A673 (cell line): ENCODE measurements at regions not wholly inside any gene's neighbourhood (a gene's known extent, or its start where the extent isn't known, plus 50 kb on each side); places are given as distances from the start of the nearest gene placed in this dataset.

Experiments
- BruUV-seq: library from RNA; stranded (reverse); fragments of 400-500 nt; replicated peaks from 2 replicates; lab custom pipeline; 2021; lab: Mats Ljungman, UMichigan
- CTCF ChIA-PET: fragments of 300-600 bp; sonication (Branson Sonifier 250); formaldehyde crosslinking; loops from one replicate; lab custom pipeline; 2022; ENCODE audit warnings: antibody characterized with exemption; lab: Charles Lee
- POLR2A ChIA-PET: fragments of 300-600 bp; sonication (Branson Sonifier 250); formaldehyde crosslinking; loops from one replicate; lab custom pipeline; 2022; ENCODE audit warnings: antibody characterized with exemption; ENCODE audit not compliant: low non-redundant PET; lab: Charles Lee
- DNase-seq: peaks from one replicate; pipeline ENCODE4 v3.0.0-alpha.2; 2015; ENCODE audit warnings: low spot score
- H3K27ac ChIP-seq: fragments of 200-600 bp; sonication (generic); 2 replicates; pipeline ENCODE4 v1.5.1; 2016; ENCODE audit warnings: mixed run types, low read depth, mild to moderate bottlenecking, mixed read lengths, antibody characterized with exemption, low read length; ENCODE audit not compliant: poor library complexity, severe bottlenecking
- H3K27me3 ChIP-seq: fragments of 200-600 bp; sonication (generic); replicated peaks from 2 replicates; pipeline ENCODE4 v1.6.1; 2017; ENCODE audit warnings: mixed run types, low read depth, mild to moderate bottlenecking, mixed read lengths, antibody characterized with exemption, low read length; ENCODE audit not compliant: insufficient read depth, poor library complexity
- H3K36me3 ChIP-seq: fragments of 200-600 bp; sonication (generic); 2 replicates; pipeline ENCODE4 v1.6.1; 2016; ENCODE audit warnings: mixed run types, mild to moderate bottlenecking, mixed read lengths, antibody characterized with exemption, low read length; ENCODE audit not compliant: insufficient read depth, poor library complexity, severe bottlenecking
- H3K4me1 ChIP-seq: fragments of 200-600 bp; sonication (generic); 2 replicates; pipeline ENCODE4 v1.6.1; 2017; ENCODE audit warnings: mixed run types, mild to moderate bottlenecking, mixed read lengths, antibody characterized with exemption, low read length; ENCODE audit not compliant: insufficient read depth, poor library complexity, severe bottlenecking
- H3K4me3 ChIP-seq: fragments of 200-600 bp; sonication (generic); 2 replicates; pipeline ENCODE4 v1.5.1; 2016; ENCODE audit warnings: low read depth, mixed run types, mild to moderate bottlenecking, mixed read lengths, low read length; ENCODE audit not compliant: poor library complexity, severe bottlenecking
- H3K9me3 ChIP-seq: fragments of 200-600 bp; sonication (generic); 2 replicates; pipeline ENCODE4 v1.6.1; 2016; ENCODE audit warnings: mixed run types, low read depth, mild to moderate bottlenecking, mixed read lengths, antibody characterized with exemption, low read length; ENCODE audit not compliant: poor library complexity, severe bottlenecking
- EZH2 ChIP-seq: fragments of 200-600 bp; sonication (generic); IDR thresholded peaks from 2 replicates; pipeline ENCODE4 v1.6.1; 2017; ENCODE audit warnings: borderline replicate concordance, low read depth, mild to moderate bottlenecking, mixed read lengths, antibody characterized with exemption, low read length; ENCODE audit not compliant: poor library complexity, severe bottlenecking
- intact Hi-C: fragments of 100-400 bp; cut with micrococcal nuclease; formaldehyde crosslinking; loops from one replicate; pipeline ENCODE4 v1.10.0; 2022; ENCODE audit not compliant: unreplicated experiment
- TF ChIP-seq, protein P1 (sequence below): fragments of 300-800, 200-600 bp; sonication (generic); conservative IDR thresholded peaks from 2 replicates; pipeline ENCODE4 v1.5.1; 2017; ENCODE audit warnings: low read depth, mild to moderate bottlenecking, antibody characterized with exemption, low read length, moderate library complexity, mixed read lengths

DNA sequence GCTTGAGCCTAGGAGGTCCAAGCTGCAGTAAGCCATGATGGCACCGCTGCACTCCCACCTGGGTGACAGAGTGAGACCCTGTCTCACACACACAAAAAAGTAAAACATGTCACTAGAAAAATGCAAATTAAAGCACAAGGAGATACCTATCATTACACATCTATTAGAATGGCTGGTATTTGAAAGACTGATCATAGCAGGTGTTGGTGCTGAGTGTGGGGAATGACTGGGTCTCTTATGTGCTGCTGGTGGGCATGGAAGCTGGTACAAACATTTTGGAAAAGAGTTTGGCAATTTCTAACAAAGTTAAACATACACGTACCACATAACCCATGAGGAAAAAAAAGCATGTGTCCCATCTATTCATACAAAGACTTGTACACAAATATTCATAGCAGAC is 142.1 kb upstream of the ZBTB40 start:
- ChIA-PET POLR2A (no interaction called here), CTCF (no interaction called here)

DNA sequence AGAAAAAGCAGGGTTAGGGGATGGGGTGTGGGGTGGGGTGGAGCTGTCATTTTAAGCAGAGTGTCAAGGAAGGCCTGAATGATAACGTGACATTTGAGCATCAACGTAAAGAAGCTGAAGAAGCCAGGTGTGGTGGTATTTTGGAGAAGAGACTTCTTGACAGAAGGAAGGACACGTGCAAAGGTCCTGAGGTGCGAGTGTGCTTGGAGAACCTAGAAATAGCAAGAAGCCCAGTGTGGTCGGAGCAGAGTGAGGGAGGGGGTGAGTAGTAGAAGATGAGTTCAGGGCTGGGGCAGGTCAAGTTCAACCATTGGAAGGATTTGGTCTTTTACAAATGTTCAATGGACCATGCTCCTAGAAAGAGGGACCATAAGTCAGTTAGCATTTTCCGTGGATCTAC is 140.2 kb upstream of the ZBTB40 start:
- H3K27me3 ChIP-seq, result peaks cover 15% of the 10 kb centered on the region
- intact Hi-C loops, result no loop called here
- BruUV-seq, result no TSS peak
- CTCF ChIA-PET, result no interaction called here
- no peak for DNase-seq
- no peaks in the 10 kb centered on the region for H3K36me3 ChIP-seq
- H3K9me3 ChIP-seq, result no peaks in the 10 kb centered on the region
- H3K27ac ChIP-seq, result no peak overlapping the region
- no peak overlapping the region for H3K4me3 ChIP-seq
- POLR2A ChIA-PET, result no interaction called here
- no peaks in the 10 kb centered on the region for H3K4me1 ChIP-seq
- TF ChIP-seq EZH2, result no peak
- TF ChIP-seq, protein P1, sequence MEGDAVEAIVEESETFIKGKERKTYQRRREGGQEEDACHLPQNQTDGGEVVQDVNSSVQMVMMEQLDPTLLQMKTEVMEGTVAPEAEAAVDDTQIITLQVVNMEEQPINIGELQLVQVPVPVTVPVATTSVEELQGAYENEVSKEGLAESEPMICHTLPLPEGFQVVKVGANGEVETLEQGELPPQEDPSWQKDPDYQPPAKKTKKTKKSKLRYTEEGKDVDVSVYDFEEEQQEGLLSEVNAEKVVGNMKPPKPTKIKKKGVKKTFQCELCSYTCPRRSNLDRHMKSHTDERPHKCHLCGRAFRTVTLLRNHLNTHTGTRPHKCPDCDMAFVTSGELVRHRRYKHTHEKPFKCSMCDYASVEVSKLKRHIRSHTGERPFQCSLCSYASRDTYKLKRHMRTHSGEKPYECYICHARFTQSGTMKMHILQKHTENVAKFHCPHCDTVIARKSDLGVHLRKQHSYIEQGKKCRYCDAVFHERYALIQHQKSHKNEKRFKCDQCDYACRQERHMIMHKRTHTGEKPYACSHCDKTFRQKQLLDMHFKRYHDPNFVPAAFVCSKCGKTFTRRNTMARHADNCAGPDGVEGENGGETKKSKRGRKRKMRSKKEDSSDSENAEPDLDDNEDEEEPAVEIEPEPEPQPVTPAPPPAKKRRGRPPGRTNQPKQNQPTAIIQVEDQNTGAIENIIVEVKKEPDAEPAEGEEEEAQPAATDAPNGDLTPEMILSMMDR, result no peak

More for the DNA sequence above, 142.1 kb upstream of the ZBTB40 start:
- H3K4me3 ChIP-seq, result no peak overlapping the region
- intact Hi-C loops, result no loop called here
- H3K27me3 ChIP-seq, result peaks cover 19% of the 10 kb centered on the region
- no peaks in the 10 kb centered on the region for H3K9me3 ChIP-seq
- TF ChIP-seq, protein P1, result no peak
- no peak for TF ChIP-seq EZH2
- H3K4me1 ChIP-seq, result no peaks in the 10 kb centered on the region
- no peak for DNase-seq
- no TSS peak for BruUV-seq
- no peak overlapping the region for H3K27ac ChIP-seq
- no peaks in the 10 kb centered on the region for H3K36me3 ChIP-seq

DNA sequence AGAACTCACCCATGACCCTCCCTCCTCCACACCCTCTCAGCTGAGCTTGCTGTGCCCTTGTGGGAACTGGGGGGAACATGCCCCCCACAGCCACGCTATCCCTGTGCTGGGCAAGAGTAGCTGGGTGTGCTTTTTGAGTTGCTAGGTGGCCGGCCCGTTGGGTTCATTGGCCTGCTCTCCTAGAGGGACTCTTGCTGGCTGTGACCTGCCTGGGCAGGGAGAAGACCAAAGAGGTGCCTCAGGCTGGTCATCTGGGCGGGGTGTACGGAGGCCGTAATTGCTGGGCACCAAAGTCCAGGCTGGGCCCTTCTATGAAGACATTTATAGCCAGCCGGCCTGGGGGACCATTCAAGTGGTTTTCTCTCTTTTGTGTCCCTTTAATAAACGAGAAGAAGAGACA is 138.3 kb upstream of the ZBTB40 start:
- Histone ChIP-seq H3K9me3 (no peaks in the 10 kb centered on the region), H3K4me1 (no peaks in the 10 kb centered on the region), H3K27me3 (peaks cover under 1% of the 10 kb centered on the region), H3K36me3 (no peaks in the 10 kb centered on the region), H3K4me3 (no peak overlapping the region), H3K27ac (no peak overlapping the region)
- CTCF ChIA-PET, result no interaction called here
- TF ChIP-seq, protein P1, result no peak
- TF ChIP-seq EZH2, result no peak
- no peak for DNase-seq
- intact Hi-C loops, result no loop called here
- BruUV-seq, result no TSS peak
- POLR2A ChIA-PET, result no interaction called here
